GM19351 (cell line): ENCODE measurements at regions not wholly inside any gene's neighbourhood (a gene's known extent, or its start where the extent isn't known, plus 50 kb on each side); places are given as distances from the start of the nearest gene placed in this dataset.
"Not testable (repeated sequence)": the region's sequence is repeated elsewhere in the genome, so short reads cannot be mapped to it uniquely, and the experiment has no call there.

Experiments used
- ATAC-seq: cut with Tn5 transposase; IDR thresholded peaks from one replicate; pipeline ENCODE4 v1.9.1; 2021; ENCODE audit warnings: mild to moderate bottlenecking, moderate library complexity; ENCODE audit not compliant: unreplicated experiment

- no peak for ATAC-seq
Observed at GRCh38 chr6:99801805-99802204, 192.2 kb downstream of the MCHR2 start.

- ATAC-seq, result no peak
Observed at GRCh38 chr6:99802396-99803031, 191.5 kb downstream of the MCHR2 start.

- ATAC-seq, result no peak
Observed at GRCh38 chr6:99808992-99809391, 185.0 kb downstream of the MCHR2 start.

- no peak for ATAC-seq
Observed at GRCh38 chr6:99810295-99810694, 183.7 kb downstream of the MCHR2 start.

GRCh38 chr6:99810942-99811620 is 182.9 kb downstream of the MCHR2 start:
- no peak for ATAC-seq

GRCh38 chr6:99811636-99812035 is 182.4 kb downstream of the MCHR2 start:
- no peak for ATAC-seq

GRCh38 chr6:99813565-99813964 is 180.5 kb downstream of the MCHR2 start:
- ATAC-seq, result no peak

- no peak for ATAC-seq
Observed at GRCh38 chr6:99814230-99814928, 179.6 kb downstream of the MCHR2 start.

- no peak for ATAC-seq
Observed at GRCh38 chr6:99816795-99817194, 177.2 kb downstream of the MCHR2 start.

- no peak for ATAC-seq
Observed at GRCh38 chr6:99818161-99818560, 175.9 kb downstream of the MCHR2 start.

GRCh38 chr6:99819853-99820252 is 174.2 kb downstream of the MCHR2 start:
- no peak for ATAC-seq

- no peak for ATAC-seq
Observed at GRCh38 chr6:99821164-99821563, 172.9 kb downstream of the MCHR2 start.

GRCh38 chr6:99822741-99823512 is 171.1 kb downstream of the MCHR2 start:
- ATAC-seq, result peak; percentile 90

GRCh38 chr6:99823513-99824235 is 170.3 kb downstream of the MCHR2 start:
- not testable (repeated sequence) for ATAC-seq

- no peak for ATAC-seq
Observed at GRCh38 chr6:99833034-99833433, 161.0 kb downstream of the MCHR2 start.

GRCh38 chr6:99836471-99836870 is 157.6 kb downstream of the MCHR2 start:
- ATAC-seq, result no peak

GRCh38 chr6:99838607-99839006 is 155.4 kb downstream of the MCHR2 start:
- ATAC-seq, result no peak

- no peak for ATAC-seq
Observed at GRCh38 chr6:99841297-99841696, 152.7 kb downstream of the MCHR2 start.

GRCh38 chr6:99846006-99846405 is 148.0 kb downstream of the MCHR2 start:
- ATAC-seq, result no peak

- ATAC-seq, result no peak
Observed at GRCh38 chr6:99850841-99851240, 143.2 kb downstream of the MCHR2 start.

GRCh38 chr6:99852031-99852430 is 142.0 kb downstream of the MCHR2 start:
- no peak for ATAC-seq
